ENCODE measurements at regions not wholly inside any gene's neighbourhood (a gene's known extent, or its start where the extent isn't known, plus 50 kb on each side); places are given as distances from the start of the nearest gene placed in this dataset.

DNA sequence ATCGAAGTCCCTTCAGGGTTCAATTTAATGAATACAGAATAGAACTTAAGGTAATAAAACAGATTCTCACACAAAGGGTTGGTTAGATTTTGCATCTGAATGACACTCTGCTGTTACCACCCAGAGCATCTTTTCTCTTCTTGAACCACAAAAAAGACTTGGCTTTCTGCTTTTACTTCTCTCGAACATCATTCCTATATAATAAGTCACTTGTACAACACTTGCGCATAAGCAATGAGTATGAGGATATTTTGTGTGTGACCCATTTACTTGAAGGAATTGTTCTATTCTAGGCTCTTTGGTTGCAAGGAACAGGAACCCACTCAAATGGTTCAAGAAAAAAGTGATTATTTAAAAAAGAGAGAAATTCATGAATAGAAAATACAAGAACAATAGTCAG lies 126.2 kb downstream of the NUP35 start:
- in situ Hi-C loops (cut with MboI; ENCODE audit: low pct_unique_long_range_greater_than_20kb, low sequenced_read_pairs, unreplicated experiment): no loop called here
- no peak for DNase-seq (ENCODE audit: low spot score)
- TF ChIP-seq, protein P1, sequence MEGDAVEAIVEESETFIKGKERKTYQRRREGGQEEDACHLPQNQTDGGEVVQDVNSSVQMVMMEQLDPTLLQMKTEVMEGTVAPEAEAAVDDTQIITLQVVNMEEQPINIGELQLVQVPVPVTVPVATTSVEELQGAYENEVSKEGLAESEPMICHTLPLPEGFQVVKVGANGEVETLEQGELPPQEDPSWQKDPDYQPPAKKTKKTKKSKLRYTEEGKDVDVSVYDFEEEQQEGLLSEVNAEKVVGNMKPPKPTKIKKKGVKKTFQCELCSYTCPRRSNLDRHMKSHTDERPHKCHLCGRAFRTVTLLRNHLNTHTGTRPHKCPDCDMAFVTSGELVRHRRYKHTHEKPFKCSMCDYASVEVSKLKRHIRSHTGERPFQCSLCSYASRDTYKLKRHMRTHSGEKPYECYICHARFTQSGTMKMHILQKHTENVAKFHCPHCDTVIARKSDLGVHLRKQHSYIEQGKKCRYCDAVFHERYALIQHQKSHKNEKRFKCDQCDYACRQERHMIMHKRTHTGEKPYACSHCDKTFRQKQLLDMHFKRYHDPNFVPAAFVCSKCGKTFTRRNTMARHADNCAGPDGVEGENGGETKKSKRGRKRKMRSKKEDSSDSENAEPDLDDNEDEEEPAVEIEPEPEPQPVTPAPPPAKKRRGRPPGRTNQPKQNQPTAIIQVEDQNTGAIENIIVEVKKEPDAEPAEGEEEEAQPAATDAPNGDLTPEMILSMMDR (IDR thresholded peaks at IDR 0.05; ENCODE audit: extremely low read depth, insufficient read depth, missing control alignments): no peak

DNA sequence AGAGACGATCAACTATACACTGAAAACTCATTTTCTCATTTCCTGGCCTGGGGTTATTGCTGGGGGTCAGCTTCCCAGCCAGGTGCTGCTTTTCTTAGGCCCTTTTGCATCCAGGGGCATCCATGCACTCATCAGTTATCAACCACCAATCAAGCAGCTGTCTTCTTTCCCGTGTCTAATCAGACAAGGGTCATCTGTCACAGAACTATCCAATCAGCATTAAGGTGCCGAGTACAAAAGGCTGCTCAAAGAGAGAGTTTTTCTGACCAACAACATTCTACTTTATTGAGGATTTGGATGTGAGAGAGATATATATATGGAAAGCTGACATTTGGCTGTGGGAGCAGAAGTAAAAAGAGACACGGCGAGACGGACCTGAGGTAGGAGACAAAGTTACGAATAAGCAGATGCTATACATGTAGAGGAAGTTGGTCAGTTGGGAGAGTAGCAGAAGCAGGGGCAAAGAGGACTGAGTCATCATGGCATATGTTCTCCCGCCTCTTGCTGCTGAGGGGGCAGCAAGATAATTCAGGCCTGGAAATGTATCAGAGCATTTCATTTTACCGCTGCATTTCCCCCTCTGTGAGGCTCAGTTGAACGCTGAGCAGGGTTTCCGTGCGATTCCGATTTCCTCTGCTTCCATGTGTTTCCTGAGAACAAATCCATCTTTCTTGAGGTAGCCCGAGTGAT lies 129.3 kb downstream of the NUP35 start:
- in situ Hi-C loops (cut with MboI; ENCODE audit: low pct_unique_long_range_greater_than_20kb, low sequenced_read_pairs, unreplicated experiment): no loop called here

DNA sequence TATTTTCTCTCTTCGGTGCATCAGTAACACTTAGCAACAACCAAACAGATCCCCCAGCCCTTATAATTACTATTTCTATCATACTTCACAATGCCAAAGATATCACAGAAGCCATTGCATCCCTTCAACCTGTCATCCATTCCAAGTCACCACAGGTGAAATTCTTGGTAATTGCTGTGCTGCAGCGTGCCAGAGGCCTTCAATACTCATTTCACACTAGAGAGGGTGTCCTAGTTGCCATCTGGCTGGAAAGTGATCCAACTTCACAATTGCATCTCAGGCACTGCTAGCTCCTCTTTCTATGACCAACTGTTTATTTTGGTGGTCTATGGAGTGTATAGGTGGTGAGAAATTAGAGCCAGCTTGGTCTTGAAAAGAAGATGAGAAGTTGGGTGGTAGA lies 131.2 kb downstream of the NUP35 start:
- no peak for DNase-seq (ENCODE audit: low spot score)
- in situ Hi-C loops (cut with MboI; ENCODE audit: low pct_unique_long_range_greater_than_20kb, low sequenced_read_pairs, unreplicated experiment): no loop called here
- TF ChIP-seq, protein P1 (IDR thresholded peaks at IDR 0.05; ENCODE audit: extremely low read depth, insufficient read depth, missing control alignments): no peak

More for the DNA sequence above, 129.3 kb downstream of the NUP35 start:
- TF ChIP-seq, protein P1 (IDR thresholded peaks at IDR 0.05; ENCODE audit: extremely low read depth, insufficient read depth, missing control alignments): no peak
- DNase-seq (ENCODE audit: low spot score): no peak

DNA sequence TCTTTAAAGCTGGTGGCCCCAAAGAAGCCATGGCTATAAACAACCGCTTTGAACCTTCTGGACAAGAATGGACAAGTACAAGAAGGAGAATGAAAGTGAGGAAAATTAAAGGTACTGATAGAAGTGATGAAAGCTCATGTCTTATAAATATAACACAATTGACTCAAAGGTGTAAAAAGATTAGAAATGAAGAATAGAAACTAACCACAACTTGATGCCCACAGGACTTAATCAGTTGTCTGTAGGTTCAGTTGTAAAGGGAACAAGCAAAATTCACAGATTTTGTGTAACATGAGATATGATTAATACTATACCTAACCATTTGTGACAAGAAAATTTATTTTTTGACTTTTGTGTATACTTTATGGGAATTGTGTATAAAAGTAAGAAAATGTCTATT lies 135.7 kb downstream of the NUP35 start:
- TF ChIP-seq, protein P1 (IDR thresholded peaks at IDR 0.05; ENCODE audit: extremely low read depth, insufficient read depth, missing control alignments): no peak
- in situ Hi-C loops (cut with MboI; ENCODE audit: low pct_unique_long_range_greater_than_20kb, low sequenced_read_pairs, unreplicated experiment): no loop called here
- no peak for DNase-seq (ENCODE audit: low spot score)

DNA sequence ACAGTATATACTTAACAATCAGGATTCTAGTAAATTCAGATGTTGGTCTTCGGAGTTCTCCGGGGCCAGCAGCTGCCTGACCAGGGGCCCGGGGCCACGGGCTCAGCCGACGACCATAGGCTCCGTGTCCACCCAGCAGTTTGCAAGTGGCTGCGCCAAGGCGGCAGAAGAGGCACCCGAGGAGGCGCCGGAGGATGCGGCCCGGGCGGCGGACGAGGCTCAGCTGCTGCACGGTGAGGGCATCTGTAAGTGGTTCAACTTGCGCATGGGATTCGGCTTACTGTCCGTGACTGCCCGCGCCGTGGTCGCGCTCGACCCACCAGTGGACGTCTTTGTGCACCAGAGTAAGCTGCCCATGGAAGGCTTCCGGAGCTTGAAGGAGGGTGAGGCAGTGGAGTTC lies 136.3 kb downstream of the NUP35 start:
- DNase-seq (ENCODE audit: low spot score): no peak
- in situ Hi-C loops (cut with MboI; ENCODE audit: low pct_unique_long_range_greater_than_20kb, low sequenced_read_pairs, unreplicated experiment): no loop called here
- TF ChIP-seq, protein P1 (IDR thresholded peaks at IDR 0.05; ENCODE audit: extremely low read depth, insufficient read depth, missing control alignments): no peak

DNA sequence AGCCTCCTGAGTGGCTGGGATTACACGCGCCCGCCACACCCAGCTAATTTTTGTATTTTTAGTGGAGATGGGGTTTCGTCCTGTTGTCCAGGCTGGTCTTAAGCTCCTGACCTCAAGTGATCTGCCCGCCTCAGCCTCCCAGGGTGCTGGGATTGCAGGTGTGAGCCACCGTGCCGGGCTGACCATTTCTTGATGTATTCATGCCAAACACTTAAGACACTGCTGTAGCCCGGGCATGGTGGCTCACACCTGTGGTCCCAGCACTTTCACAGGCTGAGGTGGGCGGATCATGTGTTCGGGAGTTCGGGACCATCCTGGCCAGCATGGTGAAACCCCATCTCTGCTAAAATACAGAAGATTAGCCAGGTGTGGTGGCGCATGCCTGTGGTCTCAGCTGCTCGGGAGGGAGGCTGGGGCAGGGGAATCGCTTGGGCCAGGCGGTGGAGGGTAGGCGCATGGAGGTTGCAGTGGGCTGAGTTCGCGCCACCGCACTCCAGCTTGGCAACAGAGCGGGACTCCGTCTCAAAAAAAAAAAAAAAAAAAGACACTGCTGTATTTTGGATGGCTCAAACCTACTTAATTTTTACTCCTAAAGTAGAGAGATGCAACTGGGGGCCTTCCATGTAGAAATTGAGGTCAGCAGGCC lies 140.8 kb downstream of the NUP35 start:
- DNase-seq (ENCODE audit: low spot score): no peak
- in situ Hi-C loops (cut with MboI; ENCODE audit: low pct_unique_long_range_greater_than_20kb, low sequenced_read_pairs, unreplicated experiment): no loop called here
- TF ChIP-seq, protein P1 (IDR thresholded peaks at IDR 0.05; ENCODE audit: extremely low read depth, insufficient read depth, missing control alignments): no peak
